Keratinocyte (primary cell): ENCODE measurements at regions not wholly inside any gene's neighbourhood (a gene's known extent, or its start where the extent isn't known, plus 50 kb on each side); places are given as distances from the start of the nearest gene placed in this dataset.

Experiments used
- CTCF ChIP-seq, 3 experiments: IDR thresholded peaks in 1 of 3; conservative IDR thresholded peaks in 1 of 3; optimal IDR thresholded peaks in 1 of 3; 2 replicates in 2 of 3; 3 replicates in 1 of 3; pipeline versions ENCODE3 to v1.5.1; 2011; ENCODE audit warnings: low read length in 3 of 3, mild to moderate bottlenecking in 3 of 3, moderate library complexity in 2 of 3, control low read depth in 1 of 3, inconsistent platforms in 1 of 3; ENCODE audit not compliant: insufficient read depth in 2 of 3; ENCODE audit errors: extremely low read depth in 1 of 3
- EZH2 ChIP-seq: IDR thresholded peaks from one replicate; pipeline ENCODE4 v1.6.1; 2012; ENCODE audit warnings: inconsistent platforms, mild to moderate bottlenecking, low read length, moderate library complexity

- TF ChIP-seq CTCF (optimal IDR thresholded peaks at IDR 0.05 in 1 of 3, IDR thresholded peaks at IDR 0.05 in 1 of 3, conservative IDR thresholded peaks at IDR 0.05 in 1 of 3; ENCODE audit: extremely low read depth in 1 of 3, insufficient read depth in 2 of 3, low read length in 3 of 3) = no peak
- no peak for TF ChIP-seq EZH2
Measured at GRCh38 chr20:48461735-48462119, 366.1 kb downstream of the PREX1 start.
